ENCODE measurements at regions not wholly inside any gene's neighbourhood (a gene's known extent, or its start where the extent isn't known, plus 50 kb on each side); places are given as distances from the start of the nearest gene placed in this dataset.
A peak's percentile ranks its signal among the peaks of the same experiment; 100 is the strongest.
"Not testable (repeated sequence)": the region's sequence is repeated elsewhere in the genome, so short reads cannot be mapped to it uniquely, and the experiment has no call there.

DNA sequence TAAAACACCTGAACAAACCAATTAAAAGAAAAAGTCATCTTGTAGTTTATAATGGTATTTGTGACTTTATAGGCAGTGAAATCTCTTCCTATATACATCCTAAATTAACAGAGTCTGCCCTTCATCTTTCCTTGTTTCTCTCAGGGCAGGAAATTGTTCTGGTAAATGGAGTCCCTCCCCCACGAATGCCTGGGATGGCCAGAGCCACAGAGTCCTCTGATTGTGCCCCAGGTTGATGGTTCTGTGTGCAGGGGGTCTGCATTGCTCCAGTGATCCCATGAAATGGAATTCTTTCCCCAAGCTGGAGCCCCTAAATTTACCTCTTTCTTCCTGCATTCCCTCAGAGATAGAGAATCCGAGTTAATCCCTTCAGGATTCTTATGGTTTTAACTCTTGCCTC is 155.5 kb downstream of the MTX2 start:
- no peak for DNase-seq (ENCODE audit: low read depth)

DNA sequence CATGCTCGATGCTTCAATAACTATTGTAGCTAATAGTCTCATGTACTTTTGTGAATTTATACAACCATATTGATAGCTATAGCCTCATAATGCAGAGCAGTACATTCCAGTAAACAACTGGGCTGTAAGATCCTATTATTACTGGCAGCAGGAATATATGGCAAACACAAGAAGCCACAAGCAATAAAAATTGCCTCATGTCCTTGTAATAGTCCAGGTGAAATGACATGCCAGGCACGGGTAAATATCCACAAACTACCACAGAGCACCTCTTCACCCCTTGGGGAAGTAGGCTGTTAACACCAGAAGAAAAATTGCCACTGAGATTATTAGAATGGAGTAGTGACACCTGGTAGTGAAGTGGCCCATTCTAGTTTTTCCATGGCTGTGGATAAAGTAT is 158.3 kb downstream of the MTX2 start:
- no peak for DNase-seq (ENCODE audit: low read depth)

DNA sequence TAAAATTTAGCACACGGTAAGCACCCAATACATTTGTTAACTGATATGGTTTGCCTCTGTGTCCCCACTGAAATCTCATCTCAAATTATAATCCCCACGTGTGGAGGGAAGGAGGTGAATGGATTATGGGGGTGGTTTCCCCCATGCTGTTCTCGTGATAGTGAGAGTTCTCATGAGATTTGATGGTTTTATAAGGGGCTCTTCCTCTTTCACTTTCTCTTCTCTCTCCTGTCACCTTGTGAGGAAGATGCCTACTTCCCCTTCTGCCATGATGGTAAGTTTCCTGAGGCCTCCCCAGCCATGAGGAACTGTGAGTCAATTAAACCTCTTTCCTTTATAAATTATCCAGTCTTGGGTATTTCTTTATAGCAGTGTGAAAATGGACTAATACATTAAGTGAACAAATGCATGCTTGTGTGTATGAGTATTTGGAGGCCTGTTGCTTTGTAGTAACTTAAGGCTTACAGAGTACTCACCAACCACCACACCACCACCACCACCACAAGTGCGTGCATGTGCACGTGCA is 159.8 kb downstream of the MTX2 start:
- not testable (repeated sequence) for DNase-seq (ENCODE audit: low read depth)

DNA sequence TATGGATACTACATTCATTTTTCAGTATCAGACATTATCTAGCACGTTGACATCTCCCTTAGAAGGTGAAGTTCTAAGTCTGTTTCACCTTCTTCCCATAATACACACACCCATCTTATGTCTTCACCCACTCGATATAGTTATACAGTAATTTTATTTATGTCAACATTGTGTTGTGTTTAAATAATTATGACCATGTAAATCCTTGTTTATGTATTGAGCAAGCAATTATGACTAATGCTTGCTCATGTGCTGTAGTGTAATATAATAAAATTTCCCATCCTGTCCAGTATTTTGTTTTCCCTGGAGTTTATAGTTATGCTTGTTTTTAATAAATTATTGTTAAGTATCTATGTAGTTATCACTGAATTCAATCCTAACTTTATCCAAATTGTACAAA is 163.2 kb downstream of the MTX2 start:
- DNase-seq (ENCODE audit: low read depth), result peak; percentile 36

DNA sequence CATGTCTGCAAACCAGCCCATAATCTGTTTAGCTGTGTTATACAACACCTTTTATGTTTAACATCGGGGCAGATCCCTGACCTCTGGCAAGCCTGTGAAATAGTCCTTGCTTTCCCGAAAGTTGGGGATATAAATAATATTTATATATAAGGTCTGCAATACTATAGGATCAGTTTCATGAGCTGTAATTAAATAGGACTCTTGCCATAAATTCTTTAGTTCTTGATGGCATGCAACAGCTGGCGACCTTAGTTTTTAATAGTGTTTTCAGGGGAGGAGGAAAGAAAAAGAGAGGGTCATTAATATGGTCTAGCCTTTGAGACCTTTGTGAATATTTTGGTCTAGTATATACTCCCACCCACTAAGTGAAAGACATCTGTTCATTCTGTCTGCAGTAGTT is 166.5 kb downstream of the MTX2 start:
- DNase-seq (ENCODE audit: low read depth), result no peak

DNA sequence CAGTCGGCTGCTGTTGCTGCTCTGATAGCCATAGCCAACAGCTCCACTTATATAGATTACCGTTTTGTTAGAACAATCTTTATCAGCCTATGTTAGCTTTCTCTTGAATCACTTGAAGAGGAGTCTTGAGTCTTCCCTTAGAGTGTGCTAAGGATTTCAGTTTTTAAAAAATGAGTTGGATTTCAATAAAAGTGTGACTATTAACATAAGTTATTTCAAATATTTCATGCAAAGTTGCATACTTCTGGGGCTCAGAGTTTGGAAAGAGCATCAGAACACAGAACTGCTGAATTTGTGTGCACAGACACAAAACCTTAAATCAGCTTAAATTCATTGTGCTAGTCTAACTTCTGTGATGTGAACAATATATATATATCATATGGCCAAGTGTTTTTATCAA is 174.7 kb downstream of the MTX2 start:
- DNase-seq (ENCODE audit: low read depth), result no peak

DNA sequence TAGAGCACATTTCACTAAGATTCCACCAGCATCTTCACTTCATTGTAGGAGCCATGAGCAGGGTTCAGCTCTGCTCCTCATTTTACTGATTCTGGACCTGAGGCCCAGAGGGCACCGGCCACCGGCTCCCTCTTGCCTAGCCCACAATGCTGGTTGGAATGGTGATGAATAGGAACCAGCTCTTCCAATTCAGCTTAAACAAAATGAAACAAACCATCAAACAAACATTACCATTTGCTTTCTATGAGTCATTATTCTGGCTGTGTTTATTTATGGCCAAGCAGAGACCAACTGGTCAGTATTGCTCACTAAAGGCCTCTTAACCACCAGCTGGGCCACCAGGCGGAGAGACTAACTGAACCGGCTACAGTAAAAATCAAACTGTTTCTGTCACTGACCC is 176.7 kb downstream of the MTX2 start:
- peak; percentile 76 for DNase-seq (ENCODE audit: low read depth)

DNA sequence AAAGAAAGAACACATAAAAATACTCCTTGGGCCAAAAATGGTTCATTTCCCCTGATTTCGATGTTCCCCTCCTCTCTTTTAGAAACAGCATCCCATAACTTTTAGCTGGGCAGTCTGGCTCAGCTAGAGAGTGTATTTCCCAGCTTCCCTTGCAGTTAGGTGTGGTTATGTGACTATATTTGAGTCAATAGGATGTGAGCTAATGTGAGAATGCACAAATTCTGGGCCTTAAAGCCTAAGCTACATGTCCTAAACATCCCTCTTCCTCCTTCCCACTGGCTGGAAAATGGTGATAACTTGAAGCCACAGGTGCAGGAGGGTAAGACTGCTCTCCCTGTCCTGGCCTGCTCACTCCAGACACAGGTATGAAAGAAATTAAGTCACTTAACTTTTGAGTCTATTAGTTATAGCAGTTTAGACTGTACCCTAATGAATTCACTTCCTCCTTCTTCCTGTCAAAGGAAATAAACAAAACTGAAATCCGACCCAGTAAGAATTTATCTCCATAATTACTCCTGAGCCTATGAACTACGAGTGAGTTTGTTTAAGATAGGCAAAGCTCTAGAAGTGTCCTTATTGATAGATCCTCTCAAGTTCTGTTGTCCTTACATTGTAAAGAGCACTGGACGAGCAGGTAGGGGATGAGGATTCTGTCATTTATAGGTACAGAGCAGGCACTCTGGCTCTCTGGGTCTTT is 177.6 kb downstream of the MTX2 start:
- no peak for DNase-seq (ENCODE audit: low read depth)

DNA sequence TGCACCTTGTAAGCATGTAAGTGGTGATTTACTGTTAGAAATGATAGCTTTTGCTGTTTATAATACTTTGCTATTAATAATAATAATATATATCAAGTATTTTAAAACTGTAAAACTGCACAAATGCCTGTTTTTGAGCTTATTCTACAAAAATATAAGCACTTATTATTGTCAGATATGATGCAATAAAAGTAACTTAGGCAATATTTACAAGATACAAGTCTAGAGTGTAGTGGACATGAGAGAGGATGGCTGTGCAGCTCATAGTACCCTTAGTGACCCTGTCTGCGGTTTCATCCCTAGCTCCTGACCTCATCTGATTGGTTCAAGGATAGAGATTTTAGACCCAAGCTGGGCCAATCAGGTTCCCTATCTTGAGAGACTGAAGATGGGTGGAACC is 178.4 kb downstream of the MTX2 start:
- DNase-seq (ENCODE audit: low read depth), result no peak

DNA sequence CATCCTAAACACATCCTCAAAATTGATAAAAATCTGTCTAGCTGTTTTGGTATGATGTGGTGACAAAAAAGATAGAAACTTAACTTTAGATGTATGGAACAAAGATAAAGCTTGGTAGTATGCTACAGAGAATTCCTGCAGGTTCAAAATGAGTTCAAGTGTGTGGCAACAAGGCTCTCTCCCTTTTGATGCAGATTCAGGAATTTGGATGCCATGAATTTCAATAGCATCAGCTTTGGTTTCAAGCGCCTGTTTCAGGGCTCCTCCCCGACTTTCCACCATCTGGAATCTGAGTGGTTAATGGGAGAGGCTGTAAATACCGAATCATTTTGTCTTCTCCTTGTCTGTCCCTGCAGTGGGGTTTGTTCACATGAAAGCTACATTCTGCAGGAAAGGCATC is 180.6 kb downstream of the MTX2 start:
- no peak for DNase-seq (ENCODE audit: low read depth)

DNA sequence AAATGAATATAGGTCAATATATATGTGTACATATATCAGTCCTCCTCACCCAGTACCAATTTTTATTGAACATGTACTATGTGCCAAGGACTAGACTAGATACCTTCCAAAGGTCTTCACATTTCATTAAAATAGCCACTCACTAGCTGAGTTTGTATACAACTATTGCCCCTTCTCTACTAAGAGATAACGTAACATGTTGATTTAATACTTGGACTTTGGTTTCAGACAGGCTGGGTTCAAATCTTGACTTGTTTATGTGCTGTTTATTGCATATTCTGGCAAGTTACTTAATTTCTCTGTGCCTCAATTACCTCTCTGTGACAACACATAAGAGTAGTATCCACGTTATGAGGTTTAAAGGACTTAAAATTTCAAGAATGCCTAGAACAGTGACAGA is 184.5 kb downstream of the MTX2 start:
- DNase-seq (ENCODE audit: low read depth), result no peak

DNA sequence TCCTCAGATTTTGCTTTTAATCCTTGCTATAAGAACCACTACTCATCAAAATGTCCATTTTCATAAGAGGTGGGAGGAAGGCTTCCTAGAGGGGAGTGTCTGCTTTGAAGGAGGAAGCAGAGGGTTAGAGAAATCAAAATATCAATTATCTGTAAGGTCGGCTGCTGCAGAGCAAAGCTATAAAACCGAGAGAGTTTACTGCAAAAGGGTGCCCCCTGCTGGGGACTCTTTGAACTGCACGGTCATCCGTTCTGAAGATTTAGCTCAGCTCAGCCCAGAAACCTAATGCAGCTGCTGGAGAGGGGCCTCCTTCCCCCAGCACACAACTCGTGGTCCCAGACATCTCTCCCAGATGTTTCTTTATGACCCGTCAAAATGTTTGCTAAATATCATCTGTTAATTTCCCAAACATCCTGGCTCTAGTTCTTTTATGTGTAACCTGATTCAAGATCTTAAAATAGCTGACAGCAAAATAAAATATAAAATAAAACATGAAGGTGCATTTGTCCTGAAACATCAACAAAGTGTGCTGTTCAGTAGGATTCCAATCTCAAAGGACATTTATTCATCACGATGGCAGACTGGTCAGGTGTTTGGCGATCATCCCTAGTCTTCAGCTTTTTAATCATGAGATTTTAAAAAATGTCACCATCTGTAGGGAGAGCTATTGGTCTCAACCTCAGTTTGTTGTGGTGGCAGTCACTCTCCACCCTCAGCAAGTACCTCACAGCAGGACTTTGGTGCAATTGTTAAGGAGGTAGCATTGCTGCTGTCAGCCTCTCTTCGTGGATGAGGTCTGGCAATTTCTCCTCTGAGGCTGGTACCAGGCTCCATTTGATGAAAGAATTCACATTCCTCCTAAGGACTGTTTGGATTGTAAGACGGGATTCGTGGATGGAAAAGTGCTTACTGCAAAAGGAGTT is 185.9 kb downstream of the MTX2 start:
- peak; percentile 50 for DNase-seq (ENCODE audit: low read depth)

DNA sequence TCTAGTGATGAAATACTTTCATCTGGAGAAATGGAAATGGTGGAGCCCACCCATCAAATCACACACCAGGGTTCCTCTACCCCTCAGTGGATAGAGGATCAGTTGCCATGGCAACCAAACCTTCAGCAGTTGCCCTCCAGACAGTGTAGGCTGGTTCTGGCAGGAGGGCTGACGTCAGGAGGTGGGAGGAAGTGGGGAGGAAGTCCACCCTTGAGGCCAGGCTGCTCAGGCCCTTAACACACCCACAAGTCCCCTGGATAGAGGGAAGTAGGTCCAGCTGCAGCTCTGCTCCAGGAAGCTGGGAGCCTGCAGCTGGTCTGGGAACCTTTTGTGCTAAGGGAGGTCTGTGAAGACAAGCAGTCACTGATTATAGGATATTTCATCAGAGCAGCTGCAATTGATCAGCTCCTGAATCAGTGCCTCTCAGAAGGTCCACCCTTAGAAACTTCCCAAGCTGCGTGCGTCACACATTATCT is 186.6 kb downstream of the MTX2 start:
- DNase-seq (ENCODE audit: low read depth), result no peak

DNA sequence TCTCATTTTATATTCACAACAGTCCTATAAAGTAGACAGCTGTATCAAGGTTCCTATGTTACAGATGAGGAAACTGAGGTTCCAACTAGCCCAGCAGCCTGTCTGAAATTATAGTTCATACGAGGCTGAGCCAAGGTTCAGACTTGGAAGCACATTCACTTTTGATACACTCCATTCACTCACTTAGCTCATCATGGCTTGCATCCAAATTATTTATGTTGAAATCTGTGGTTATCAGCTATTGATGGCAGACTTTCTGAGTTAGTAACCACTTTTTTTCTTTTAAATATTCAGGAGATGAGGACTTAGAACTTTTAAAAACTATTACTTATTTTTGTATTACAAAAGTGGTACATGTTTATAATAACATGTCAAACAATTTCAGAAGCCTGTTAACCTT is 188.2 kb downstream of the MTX2 start:
- no peak for DNase-seq (ENCODE audit: low read depth)

DNA sequence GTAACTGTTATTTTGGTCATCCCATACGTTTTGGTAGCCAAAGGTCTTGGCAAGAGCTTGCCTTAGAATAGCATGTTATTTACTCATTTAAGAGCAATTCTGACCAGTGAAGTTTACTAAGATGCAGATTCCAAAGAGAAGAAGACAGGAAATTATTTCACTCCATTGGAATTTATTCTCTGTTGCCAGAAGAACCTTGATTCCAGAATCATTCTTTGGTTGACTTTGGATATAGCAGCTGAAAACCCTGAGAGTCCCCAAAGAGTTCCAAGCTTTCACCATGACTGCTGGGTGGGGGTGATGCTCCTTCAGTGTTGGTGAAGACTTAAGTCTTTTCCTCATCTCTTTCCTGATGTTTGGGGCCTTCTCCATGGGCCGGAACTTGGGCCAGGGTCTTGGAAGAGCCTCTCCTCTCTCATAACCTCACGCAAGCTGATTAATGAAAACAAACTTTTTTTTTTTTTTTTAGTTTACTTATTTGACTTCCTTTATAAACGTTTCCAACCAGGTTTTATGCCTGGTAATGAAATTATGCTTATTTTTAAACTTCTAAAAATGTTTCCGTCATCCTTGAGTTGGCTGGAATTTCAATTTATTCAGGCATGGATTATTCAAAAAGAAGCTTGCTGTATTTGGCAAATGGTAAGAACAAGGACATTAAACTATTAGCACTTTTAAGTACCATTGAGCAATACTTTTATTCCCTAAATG is 192.0 kb downstream of the MTX2 start:
- no peak for DNase-seq (ENCODE audit: low read depth)

DNA sequence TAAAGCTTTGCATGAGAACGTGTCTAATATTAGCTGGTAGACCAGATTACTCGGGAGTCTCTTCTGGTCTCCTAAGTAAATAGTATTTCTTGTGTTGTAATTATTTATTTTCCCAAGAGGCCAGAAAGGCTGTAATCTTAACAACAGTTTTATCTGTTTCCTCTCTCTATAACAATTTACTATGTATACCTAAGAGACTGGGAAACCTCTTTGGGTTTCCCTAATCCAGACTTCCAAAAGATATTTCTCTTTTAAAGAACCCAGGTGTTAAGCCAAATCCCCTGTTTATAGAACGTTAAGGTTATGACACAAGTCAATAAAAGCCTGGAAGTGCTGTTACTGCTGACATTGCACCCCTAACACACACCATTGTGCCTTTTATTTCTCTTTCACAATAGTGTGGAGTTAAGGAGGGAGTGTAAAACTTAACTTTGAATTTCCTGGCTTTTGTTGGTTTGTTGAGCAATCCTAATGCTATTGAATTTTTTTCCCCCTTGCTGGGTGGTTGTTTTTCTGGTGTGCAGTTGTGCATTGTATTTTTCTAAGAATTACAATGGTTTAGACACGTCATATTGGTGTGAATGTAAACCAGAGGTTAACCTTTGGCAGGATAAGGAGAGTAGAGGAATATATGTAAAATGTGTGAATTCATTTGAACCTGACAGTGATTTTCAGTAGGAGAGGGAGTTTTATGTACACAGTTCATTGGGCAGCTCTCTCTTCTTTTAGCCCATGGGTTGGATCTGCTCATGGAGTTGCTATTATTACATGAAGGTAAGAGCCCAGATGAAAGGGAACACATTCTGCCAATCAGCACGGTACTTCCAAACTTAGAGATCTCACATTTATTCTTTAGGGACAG is 192.8 kb downstream of the MTX2 start:
- no peak for DNase-seq (ENCODE audit: low read depth)

DNA sequence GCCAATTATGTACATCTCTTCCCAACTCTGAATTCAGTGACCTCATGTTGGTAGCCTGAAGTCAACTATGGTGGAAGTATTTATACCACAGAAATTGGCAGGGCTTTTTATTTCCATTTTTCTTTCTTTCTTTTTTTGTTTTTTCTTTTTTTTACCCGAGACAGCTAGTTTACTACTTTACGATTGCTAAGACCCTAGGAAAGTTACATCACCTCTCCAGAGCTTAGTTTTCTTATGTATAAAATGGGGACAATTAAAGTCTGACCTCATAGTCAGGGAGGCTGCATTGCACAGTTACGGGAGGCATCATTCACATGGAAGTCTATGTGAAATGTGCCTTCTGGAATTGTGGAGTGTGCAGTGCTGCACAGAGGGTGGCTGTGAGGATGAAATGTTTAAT is 194.3 kb downstream of the MTX2 start:
- DNase-seq (ENCODE audit: low read depth), result no peak

DNA sequence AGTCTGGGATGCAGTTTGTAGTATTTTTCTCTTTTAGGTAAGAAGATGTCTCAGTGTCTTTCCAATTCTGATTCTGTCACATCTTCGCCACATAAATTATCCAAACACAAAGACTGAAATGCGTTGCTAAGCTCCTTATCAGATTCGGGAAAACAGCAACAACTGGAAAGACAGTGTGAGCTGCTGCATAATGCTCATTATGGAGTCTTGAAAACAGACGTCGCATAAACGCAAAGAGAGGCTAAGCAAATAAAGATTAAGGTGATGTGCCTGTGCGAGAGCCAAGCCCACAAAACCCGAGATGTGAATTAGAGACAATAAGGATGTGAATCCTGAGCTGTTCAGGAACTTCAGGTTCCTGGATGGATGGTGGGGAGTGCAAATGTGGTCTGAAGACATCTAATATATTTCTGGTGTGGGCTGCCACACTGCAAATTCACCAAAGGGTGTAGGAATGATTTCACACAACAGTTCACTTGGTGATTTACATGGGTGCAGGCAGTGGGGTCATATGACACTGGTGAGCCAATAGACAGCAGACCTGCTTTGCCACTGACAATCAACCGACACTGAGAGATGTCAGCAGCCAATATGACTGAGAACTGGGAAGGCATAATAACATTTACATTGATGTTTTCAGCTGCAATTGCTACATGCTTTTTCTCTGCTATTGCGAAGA is 195.8 kb downstream of the MTX2 start:
- no peak for DNase-seq (ENCODE audit: low read depth)

DNA sequence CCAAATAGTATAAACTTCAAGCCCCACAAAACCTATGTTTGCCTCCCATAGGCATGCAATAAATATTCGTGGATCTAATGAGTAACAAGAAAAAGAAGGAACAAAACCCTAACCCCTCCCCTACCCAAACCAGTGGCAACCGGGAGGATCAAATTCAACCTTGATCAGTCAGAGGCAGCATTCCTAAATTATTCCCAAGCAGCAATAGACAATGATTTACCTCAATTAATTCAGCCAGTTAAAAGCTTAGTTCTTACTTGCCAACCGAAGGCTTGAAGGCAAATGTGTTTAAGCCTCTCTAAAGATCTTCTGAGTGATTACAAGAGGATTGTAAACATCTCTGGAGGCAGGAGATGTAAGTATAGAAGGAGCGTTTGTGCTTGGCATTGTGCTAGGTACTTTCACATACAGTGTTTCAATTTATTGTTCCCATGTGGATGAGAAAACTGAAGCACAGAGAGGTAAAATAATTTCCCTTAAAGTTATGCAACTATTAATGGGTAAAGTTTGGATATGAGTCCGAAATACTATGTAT is 197.7 kb downstream of the MTX2 start:
- no peak for DNase-seq (ENCODE audit: low read depth)

DNA sequence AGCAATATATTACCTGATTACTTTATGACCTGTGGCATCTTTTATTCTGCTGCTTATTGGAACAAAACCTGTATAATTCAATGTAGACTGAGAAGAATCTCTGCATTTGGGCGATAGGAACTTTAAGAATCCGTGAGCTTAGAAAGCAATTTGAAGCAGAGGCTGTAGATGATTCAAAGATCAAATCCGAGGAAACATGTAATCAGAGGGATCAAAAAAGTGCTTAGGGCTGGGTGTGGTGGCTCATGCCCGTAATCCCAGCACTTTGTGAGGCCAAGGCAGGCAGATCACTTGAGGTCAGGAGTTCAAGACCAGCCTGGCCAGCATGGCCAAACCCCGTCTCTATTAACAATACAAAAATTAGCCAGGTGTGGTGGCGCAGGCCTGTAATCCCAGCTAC is 198.4 kb downstream of the MTX2 start:
- no peak for DNase-seq (ENCODE audit: low read depth)

All from iris pigment epithelial cell (primary cell).